GM12873 (cell line): ENCODE measurements at regions not wholly inside any gene's neighbourhood (a gene's known extent, or its start where the extent isn't known, plus 50 kb on each side); places are given as distances from the start of the nearest gene placed in this dataset.

Experiments used
- CTCF ChIP-seq: IDR thresholded peaks from 2 replicates; pipeline ENCODE4 v1.5.1; 2012; ENCODE audit warnings: low read depth, mild to moderate bottlenecking, moderate library complexity, low read length, control low read depth; ENCODE audit not compliant: insufficient read depth; ENCODE audit errors: missing control alignments

- no peak for TF ChIP-seq CTCF
Observed at GRCh38 chr20:50393242-50393641, 116.9 kb upstream of the PTPN1 start.

DNA sequence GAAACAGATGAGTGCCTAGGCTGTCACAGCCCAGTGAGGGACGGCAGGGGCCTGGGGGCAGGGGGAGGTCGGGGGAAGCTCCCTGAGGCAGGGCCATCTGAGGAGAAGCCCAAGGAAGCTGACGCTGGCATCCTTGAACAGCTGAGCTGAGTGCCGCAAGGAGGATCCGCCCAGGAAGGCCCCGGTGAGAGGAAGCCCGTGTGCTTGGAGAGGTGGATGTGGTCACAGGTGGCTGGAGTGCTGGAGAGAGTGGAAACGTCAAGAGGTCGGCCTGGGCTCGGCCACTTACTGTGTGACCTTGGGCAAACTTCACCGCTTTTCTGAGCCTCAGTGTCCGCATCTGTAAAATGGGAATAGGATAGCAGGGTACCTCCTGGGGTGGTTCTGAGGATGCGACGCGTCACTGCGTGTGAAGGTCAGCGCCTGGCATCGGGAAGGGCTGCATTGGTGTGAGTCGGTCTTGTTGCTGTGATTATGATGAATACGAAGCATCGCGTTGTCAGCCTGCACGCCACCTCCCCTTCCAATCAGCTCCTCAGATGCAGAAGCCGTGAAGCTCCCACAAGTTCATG is 116.1 kb upstream of the PTPN1 start:
- no peak for TF ChIP-seq CTCF

DNA sequence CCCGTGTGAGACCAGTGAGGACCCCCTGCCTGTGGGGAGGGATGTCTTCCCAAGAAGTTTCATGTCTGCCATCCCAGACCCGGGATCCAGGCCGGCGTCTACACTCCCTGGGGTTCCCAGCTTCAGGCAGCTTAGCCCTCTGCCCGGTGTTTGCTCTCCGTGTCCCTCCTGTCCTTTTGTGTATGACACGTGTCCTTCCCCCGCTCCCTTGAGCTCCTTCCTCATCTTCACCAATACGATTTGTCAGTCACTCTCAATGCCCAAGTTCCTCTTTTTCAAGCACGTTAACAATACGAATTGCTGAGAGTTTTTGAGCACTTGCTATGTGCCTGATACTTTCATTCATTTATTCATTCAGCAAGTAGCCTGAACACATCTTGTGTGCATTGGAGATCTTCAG is 115.6 kb upstream of the PTPN1 start:
- no peak for TF ChIP-seq CTCF

DNA sequence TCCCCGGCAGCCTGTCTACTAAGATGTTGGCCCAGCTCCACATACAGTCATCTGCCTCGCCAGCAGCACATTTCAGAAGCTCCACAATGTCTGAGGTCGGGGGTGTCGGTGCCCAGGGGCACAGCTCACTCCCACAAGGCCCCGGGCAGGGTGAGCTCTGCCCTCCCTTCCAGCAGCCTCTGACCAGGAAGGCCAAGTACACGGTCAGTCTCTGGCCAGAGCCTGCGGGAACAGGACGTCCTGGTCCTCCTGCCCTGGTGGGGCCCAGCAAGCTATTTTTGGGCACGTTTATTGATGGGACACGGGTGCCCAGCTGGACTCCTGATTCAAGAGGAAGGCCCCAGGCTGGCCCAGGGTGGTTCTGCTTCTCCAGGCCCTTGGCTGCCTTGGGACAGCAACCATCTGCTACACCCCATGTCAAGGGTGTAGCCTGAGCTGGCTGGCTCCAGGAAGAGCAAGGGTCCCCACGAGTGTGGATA is 114.9 kb upstream of the PTPN1 start:
- no peak for TF ChIP-seq CTCF

- no peak for TF ChIP-seq CTCF
Observed at GRCh38 chr20:50395914-50396488, 114.2 kb upstream of the PTPN1 start.

DNA sequence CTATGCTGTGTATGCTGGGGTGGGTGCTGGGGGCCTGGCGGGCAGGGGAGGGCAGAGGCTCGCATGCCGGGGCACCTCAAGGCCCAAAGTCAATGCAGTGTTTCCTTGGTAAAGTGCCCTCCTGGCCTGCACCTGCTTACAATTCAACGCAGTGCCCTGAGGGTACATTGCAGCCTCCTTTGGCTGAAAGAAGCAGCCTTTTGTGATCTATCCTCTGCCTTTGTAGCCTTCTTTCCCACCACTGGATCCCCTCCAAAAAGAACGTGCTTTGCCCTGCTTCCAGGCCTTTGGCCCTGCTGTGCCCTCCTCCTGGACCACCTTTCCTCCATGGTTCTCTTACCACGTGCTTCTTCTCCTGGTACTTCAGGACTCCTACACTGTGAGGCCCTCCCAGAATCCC is 113.6 kb upstream of the PTPN1 start:
- TF ChIP-seq CTCF, result no peak

GRCh38 chr20:50397058-50397457 is 113.1 kb upstream of the PTPN1 start:
- TF ChIP-seq CTCF, result no peak

DNA sequence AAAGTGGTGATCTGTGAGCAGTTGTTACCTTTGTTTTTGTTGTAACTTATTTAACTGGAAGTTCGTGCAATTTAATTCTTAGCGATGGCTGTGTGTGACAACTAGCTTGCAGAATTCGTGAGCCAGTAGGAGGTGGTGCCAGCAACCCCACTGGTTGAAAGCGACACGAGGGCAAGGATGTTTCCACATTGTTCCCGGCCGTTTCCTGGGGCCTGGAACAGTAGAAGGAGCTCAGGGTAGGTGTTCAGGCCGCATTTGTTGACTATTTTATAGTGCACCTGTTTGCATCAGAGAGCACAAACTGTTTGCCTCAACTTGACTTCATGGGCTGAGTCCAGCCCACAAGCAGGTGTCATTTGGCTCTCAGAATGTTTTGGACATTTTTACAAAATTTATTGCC is 112.1 kb upstream of the PTPN1 start:
- TF ChIP-seq CTCF, result no peak
